RCC 7860 (cell line): ENCODE measurements at regions not wholly inside any gene's neighbourhood (a gene's known extent, or its start where the extent isn't known, plus 50 kb on each side); places are given as distances from the start of the nearest gene placed in this dataset.

Experiments
- DNase-seq: peaks from one replicate; pipeline ENCODE4 v3.0.0-alpha.2; 2015; ENCODE audit warnings: low spot score
- FAIRE-seq: peaks from 2 replicates; lab custom pipeline; 2012; peaks lifted over from hg19 to GRCh38; lab: Jason Lieb, UNC

GRCh38 chr13:44199627-44200207, 173.9 kb upstream of the SERP2 start:
- FAIRE-seq = no peak
- no peak for DNase-seq

- FAIRE-seq (no peak), DNase-seq (no peak)
Measured at GRCh38 chr13:44206434-44206833, 167.2 kb upstream of the SERP2 start.

DNA sequence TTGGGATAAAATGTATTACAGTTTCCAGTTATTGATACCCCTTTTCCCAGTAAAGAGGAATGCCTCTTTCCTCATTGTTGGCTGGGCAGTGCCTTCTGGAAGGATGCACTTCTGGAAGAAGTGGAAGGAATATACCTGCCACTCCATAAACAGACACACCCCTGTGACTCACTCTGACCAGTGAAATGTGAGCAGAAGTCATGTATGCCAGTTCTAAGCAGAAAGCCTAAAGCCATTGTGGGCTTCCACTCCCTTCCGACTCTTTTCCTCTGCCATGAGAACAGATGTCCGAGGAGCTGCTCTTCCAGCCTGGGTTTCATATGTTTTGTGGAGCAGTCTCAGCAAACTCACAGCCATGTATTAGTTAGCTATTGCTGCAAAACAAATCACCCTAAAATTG, 166.1 kb upstream of the SERP2 start:
- DNase-seq = no peak
- FAIRE-seq = no peak

DNA sequence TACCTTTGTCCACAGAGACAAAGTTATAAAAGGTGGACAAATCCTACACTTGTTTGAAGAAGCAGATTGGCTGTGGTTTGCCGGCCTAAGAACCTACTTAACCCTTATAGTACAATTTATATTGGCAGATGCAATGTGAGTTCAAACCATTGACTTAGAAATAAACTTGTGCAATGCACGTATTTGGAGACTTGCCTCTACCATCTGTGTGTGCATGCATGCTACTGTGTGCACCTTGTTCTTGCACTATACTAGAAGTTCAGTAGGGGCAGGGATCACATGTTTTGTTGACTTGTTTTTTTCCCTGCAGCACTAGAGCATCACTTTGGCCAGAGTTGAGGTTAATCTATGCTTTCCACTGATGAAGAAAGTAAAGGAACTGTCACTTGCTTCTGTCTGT, 163.1 kb upstream of the SERP2 start:
- DNase-seq = no peak
- FAIRE-seq = no peak

DNA sequence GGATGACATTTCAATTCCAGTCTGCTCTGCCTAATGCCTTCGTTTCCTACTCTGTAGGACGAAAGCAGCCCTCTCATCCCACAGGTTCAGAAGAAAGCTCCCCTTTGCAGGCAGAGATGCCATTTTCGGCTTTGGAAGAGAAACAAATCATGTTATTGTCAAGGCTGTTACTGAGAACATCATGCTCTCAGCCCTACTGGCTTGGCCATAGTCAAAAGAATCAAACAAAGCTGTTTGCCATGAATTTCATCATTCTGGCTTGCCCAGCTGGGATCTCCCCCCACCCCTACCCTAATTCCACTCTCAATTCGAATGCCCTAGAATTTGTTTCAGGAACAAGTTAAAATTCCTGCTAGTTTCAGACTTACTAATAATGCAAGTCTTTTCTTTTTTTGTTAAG, 162.3 kb upstream of the SERP2 start:
- no peak for DNase-seq
- no peak for FAIRE-seq

GRCh38 chr13:44211704-44212346, 161.8 kb upstream of the SERP2 start:
- FAIRE-seq (no peak), DNase-seq (no peak)

DNA sequence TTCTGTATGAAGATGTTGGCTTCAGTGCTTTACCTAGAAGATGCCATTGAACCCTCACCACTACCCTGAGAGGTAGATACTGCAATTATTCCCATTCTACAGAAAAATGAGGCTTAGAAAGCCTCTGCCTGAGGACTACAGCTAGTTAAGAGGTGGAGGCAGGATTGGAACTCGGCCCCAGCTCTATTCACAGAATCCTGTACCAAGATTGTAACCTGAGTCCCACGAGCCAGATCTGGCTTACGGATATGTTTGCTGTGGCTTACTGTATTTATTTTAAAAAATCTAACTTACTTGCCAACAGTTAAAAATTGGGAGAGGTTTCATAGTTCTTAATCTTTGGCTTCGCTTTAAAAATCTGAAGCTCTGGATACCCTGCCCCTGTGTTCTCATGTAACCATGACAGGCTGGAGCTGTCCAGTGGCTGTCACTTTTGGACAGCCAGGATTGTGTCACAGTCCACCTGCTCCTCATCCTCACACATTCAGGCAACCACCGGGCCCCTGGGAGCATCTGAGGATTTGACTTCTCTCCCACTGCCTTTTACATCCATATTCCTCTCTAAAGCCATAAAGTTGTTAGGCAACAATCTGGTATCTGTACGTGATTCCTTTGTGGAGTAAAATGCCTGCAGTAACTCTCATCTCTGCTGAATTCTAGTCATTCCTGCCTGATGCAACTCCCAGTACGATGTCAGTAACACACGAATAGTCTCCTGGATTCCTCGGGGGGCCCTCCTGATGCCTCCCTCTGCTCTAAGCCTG, 160.8 kb upstream of the SERP2 start:
- DNase-seq = no peak
- no peak for FAIRE-seq

DNA sequence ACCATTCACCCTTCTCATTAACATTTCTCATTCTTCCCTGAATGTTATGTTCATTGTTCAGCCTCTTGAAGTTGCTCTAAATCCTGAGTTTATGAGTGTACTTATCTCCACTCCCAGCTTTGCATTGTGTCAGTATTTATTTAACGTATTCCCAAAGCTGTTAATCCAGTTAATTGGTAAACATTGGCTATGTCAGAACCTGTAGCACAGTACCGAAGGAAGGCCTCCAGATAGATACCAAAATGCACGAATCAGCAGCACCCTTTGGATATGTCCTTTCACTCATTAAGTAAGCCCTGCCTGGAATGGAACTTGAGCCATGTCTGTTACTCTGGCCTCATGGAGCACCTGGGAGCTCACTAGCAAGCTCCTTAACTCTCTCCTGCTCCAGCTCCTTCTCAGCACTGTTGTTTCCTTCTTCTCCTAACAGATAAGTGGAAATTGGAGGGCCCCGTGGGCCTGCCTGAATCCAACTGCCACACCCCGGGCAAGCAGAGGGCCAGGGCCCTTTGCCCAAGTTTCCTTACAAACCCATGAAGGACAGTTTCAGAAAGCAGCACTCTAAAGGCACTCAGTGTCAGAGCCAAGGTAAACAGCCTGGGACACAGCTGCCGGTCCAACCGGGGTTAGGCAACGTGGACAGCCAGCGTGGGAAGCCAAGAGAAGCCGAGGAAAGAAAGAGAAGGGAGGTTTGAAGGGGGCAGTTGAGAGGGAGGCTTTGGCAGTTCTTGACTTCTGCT, 155.0 kb upstream of the SERP2 start:
- FAIRE-seq (no peak), DNase-seq (no peak)

DNA sequence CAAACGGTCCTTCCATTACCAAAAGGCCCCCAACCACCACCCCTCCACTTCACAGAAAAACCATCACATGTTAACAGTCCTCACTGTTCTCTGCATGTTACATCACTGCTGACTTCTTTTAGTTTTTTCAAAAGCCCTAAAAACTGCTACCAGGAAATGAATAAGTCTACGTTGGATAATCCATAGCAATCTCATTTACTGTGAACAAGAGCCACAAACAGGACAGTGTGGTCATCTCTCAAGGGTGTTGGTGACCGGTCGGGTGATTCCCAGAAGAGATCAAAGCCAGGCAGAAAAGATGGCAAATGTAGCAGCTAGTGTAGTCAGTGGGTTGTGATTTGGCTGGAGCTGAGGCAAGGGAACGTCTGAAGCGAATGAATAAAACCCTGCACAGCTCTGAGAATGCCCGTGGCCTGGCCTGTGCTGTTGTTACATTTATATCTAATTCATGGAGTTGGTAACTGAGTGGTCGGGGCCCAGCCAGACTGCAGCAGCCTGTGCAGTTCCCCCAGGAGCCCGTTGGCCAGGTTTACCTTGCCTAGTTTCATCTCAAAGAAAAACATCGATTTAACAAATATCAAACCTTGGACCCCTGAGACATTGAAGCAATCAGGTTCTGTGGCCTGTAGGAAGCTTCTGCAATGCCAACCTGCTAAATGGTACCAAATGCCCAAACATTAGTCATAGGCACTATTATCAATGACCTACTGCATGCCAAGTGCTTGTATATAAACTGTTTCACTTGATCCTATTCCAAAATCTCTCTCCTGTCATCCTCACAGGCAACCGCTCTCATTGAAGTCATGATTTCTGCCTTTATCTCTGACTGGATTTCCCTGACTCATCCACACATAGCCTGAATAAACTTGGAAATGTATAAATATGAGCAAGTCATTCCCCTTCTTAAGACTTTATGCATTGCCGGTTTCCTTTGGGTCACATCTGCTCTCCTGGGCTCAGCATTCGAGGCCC, 153.8 kb upstream of the SERP2 start:
- FAIRE-seq (no peak), DNase-seq (no peak)

GRCh38 chr13:44220948-44221347, 152.7 kb upstream of the SERP2 start:
- FAIRE-seq (no peak), DNase-seq (no peak)

GRCh38 chr13:44221657-44222056, 152.0 kb upstream of the SERP2 start:
- no peak for FAIRE-seq
- DNase-seq = no peak

DNA sequence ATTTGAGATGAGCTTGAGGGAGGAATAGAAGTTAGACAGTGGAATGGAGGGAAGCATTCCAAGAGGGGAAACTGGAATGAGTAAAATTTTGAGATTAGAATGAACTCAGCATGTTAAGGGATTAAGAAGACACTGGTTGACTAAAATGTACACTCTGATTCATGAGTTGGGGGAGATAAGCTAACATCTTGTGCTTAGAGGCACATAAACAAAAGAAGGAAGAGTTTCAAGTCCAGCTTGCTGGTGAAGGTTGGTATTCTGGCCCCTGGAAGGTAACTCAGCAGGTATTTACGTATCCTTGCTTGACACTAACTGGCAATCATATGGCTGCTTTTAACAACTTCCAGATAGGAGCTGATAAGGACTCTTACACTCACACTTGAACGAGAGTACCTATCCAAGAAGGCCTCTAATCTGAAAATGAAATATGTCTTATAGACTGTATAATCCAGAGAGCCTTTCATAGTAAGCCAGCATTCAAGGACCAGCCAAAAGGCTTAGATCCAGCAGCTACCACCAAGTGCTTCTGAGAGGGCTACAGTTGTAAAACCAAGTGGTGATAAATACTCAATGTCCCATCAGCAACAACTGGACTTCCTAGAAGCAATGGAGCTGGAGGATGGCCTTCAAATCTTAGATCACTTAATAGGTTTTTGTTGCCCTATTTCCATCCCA, 149.7 kb upstream of the SERP2 start:
- DNase-seq = no peak
- no peak for FAIRE-seq

DNA sequence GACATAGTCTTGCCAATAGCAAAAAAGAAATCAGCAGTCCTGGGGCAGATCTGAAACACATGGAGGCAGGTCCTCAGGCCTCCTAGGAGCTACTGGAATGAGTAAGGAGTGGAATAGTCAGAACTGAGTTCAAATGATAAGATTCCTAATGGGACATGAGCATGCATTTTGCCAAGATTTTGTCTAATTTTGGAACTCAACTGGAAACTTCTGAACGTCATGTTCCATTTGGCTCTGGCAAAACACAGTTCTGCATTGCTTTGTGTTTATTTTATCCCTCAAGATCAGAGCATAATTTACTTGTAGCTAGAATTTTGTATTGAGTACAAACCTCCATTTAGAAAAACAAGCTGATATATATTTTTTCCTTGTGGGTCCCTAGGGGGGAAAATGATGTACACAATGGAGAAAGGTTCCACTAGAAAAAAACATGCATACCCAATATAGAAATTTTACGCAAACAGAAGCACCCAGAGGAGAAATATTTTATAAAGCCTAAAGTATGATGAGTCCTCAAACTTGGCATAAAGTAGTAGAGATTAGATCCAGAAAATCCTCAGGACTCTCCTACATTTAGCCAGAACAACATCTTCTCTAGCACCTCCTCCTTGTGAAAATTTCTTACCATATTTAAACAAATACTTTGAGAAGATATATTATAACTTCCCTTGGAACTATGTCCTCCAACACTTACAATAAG, 149.0 kb upstream of the SERP2 start:
- DNase-seq = no peak
- FAIRE-seq = no peak

DNA sequence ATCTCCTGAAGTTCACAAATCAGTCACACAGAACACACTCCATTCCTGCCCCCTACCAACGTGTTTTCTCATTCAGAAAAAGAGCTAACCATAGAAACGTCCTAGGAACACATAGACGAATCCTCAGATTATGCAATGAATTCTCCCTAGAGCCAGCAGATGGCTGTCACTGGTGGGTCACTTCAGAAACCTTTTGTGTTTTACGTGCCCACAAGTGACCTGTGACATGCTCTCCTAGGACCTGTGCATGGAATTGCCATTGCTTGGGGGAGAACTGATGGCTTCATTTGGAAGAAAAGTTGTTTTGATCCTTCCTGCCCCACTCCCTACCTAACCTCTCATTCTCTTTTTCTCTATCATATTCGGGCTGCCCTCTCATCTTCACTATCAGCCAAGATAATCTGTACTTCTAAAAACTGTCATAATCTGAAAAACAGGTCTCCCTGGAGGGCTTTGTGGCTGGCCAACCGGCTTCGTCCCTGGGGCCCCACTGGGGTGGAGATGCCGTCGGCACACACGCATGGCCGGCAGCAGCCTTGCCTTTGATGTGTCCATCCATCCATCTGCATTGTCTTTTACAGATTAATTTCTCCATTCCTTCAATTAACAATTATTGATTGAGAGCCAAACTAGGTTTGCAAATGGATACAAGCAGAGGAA, 144.1 kb upstream of the SERP2 start:
- DNase-seq (no peak), FAIRE-seq (no peak)

- DNase-seq = no peak
- FAIRE-seq = no peak
Measured at GRCh38 chr13:44230071-44230470, 143.6 kb upstream of the SERP2 start.

DNA sequence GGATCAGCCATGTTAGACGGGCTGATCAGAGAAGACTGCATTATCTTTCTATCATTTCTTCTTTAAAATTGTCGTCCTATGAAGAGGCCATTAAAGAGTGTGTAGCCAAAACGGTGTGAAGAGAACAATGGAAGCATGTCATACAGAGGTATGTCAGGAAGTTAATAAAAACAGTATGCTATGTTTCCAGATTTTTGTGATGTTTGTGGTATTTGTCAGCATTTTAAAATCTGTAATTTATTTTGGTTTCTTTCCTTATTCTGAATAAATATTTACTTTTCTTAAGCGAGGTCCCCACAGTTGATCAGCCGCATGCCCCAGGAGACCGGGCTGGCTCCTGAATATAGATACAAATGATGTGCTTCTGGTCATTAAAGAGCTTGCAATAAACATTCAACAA, 142.9 kb upstream of the SERP2 start:
- DNase-seq (no peak), FAIRE-seq (no peak)

- peak; percentile 71 for FAIRE-seq
Measured at GRCh38 chr13:44231786-44232516, 141.7 kb upstream of the SERP2 start.

DNA sequence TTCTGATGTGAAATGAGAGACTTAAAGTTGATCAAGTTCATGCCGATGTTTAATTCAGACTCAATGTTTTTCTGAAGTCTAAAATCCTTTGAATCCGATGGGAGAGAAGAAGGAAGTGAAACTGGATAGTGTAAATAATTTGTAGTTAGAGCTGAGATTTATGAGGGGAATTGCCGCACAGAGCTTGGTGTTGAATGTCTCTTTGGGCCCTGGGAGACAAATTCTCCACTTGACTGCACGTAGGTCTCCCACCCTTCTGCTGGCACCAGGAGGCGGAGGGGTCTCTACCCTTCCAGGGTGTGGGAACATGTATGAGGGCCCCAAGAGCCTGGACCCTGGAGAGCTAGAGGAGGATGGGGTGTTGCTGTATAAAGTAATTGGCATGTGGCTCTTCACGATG, 140.8 kb upstream of the SERP2 start:
- DNase-seq (no peak), FAIRE-seq (no peak)

More at GRCh38 chr13:44231786-44232516, 141.7 kb upstream of the SERP2 start:
- peak; percentile 79 for DNase-seq
